ENCODE measurements at regions not wholly inside any gene's neighbourhood (a gene's known extent, or its start where the extent isn't known, plus 50 kb on each side); places are given as distances from the start of the nearest gene placed in this dataset.

GRCh38 chr10:62880162-62880561 lies 64.0 kb upstream of the EGR2 start:
- no peak for DNase-seq (ENCODE audit: extremely low read depth, low read depth)
- no peak overlapping the region for H3K4me3 ChIP-seq (replicated peaks; ENCODE audit: low read depth, low read length)
- TF ChIP-seq CTCF (IDR thresholded peaks at IDR 0.05; ENCODE audit: low read depth, low read length, missing control alignments): no peak

GRCh38 chr10:62873866-62874265 lies 57.7 kb upstream of the EGR2 start:
- DNase-seq (ENCODE audit: extremely low read depth, low read depth): no peak

GRCh38 chr10:62870866-62871265 lies 54.7 kb upstream of the EGR2 start:
- H3K4me3 ChIP-seq (replicated peaks; ENCODE audit: low read depth, low read length): no peak overlapping the region
- no peak for DNase-seq (ENCODE audit: extremely low read depth, low read depth)
- no peak for TF ChIP-seq CTCF (IDR thresholded peaks at IDR 0.05; ENCODE audit: low read depth, low read length, missing control alignments)

More at GRCh38 chr10:62873866-62874265, 57.7 kb upstream of the EGR2 start:
- no peak overlapping the region for H3K4me3 ChIP-seq (replicated peaks; ENCODE audit: low read depth, low read length)
- TF ChIP-seq CTCF (IDR thresholded peaks at IDR 0.05; ENCODE audit: low read depth, low read length, missing control alignments): no peak

DNA sequence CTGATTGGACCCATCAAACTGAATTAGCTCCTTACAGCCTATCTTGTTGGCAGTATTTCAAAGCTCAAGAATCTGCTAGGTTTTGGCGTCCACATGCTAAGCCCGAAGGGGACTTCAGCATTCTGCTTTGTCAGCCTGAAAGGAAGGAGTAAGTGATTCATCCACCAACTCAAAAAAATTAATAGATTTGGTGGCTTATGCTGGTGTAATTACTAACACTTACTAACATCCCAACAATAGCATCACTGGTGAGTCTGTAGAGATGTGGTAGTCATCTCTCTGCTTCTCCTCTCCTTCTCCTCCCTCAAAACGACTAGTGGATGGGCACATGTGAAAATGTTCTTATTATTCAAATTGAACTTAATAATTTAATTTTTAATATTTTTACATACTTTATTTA lies 53.8 kb upstream of the EGR2 start:
- no peak for DNase-seq (ENCODE audit: extremely low read depth, low read depth)
- H3K4me3 ChIP-seq (replicated peaks; ENCODE audit: low read depth, low read length): no peak overlapping the region
- TF ChIP-seq CTCF (IDR thresholded peaks at IDR 0.05; ENCODE audit: low read depth, low read length, missing control alignments): no peak

DNA sequence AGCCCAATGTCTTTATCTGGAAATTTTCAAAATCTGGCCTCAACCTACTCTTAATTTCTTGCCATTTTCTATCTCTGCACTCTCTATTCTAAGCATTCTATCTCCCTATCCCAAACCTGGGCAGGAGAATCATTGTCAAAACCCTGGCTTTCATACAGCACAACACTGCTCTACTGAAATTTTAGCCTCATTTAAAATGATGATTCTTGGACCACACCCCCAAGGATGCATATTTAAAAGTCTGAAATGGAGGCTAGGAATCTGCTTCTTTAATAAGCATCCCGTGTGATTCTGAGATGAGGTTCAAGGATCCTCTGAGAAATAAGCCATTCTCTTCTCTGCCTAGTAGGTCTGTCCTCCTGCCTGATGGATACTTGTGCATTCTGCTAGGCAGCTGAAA lies 50.8 kb upstream of the EGR2 start:
- no peak for TF ChIP-seq CTCF (IDR thresholded peaks at IDR 0.05; ENCODE audit: low read depth, low read length, missing control alignments)
- no peak for DNase-seq (ENCODE audit: extremely low read depth, low read depth)
- no peak overlapping the region for H3K4me3 ChIP-seq (replicated peaks; ENCODE audit: low read depth, low read length)

- DNase-seq (ENCODE audit: extremely low read depth, low read depth): no peak
- TF ChIP-seq CTCF (IDR thresholded peaks at IDR 0.05; ENCODE audit: low read depth, low read length, missing control alignments): no peak
- no peak overlapping the region for H3K4me3 ChIP-seq (replicated peaks; ENCODE audit: low read depth, low read length)
Measured at GRCh38 chr10:62866451-62866850, 50.3 kb upstream of the EGR2 start.
